ENCODE measurements at regions not wholly inside any gene's neighbourhood (a gene's known extent, or its start where the extent isn't known, plus 50 kb on each side); places are given as distances from the start of the nearest gene placed in this dataset.
A peak's percentile ranks its signal among the peaks of the same experiment; 100 is the strongest.

DNA sequence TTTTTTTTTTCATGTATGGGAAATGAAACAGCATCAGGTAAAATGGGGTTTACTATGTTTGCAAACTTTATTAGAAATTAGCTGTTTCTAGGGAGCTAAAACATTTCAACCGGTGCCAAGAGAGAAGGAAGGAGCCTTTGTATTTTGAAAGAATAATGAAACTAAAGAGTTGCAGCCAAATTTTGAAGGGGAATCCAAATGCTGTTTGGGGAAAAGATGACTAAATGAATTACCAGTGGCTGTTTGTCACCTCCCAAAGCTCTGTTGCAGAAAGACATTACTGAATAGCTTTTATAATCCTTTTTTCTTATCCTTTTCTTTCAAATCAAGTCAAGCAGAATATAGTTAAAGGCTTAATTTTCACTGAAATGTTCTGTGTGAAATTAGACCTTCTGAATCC is 591.3 kb upstream of the ADGRL2 start (continued):
- TF ChIP-seq, protein P1, sequence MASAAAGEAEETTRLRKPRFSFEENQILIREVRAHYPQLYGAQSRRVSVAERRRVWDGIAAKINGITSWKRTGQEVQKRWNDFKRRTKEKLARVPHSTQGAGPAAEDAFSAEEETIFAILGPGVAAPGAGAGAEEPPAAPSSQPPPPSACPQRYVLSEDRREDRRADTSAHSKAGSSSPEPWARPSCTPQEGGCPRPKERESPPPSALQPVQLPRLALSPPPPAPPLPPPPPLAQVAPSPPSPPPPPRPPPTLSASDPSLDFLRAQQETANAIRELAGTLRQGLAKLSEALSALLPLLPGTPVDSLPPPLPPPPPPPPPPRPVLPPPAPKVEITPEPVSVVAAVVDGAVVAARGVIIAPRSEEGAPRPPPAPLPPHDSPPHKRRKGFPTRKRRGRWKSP (CRISPR knock-in tag; IDR thresholded peaks at IDR 0.05) = no peak
- TF ChIP-seq MEF2D (CRISPR knock-in tag; IDR thresholded peaks at IDR 0.05) (no peak), ARNT2 (CRISPR knock-in tag; IDR thresholded peaks at IDR 0.05; ENCODE audit: low read depth) (no peak), ZNF569 (CRISPR knock-in tag; IDR thresholded peaks at IDR 0.05; ENCODE audit: borderline replicate concordance) (no peak), ONECUT2 (CRISPR knock-in tag; IDR thresholded peaks at IDR 0.05) (no peak), CENPX (CRISPR knock-in tag; IDR thresholded peaks at IDR 0.05) (no peak), ZNF790 (CRISPR knock-in tag; IDR thresholded peaks at IDR 0.05; ENCODE audit: borderline replicate concordance) (no peak)
- TF ChIP-seq, protein P2, sequence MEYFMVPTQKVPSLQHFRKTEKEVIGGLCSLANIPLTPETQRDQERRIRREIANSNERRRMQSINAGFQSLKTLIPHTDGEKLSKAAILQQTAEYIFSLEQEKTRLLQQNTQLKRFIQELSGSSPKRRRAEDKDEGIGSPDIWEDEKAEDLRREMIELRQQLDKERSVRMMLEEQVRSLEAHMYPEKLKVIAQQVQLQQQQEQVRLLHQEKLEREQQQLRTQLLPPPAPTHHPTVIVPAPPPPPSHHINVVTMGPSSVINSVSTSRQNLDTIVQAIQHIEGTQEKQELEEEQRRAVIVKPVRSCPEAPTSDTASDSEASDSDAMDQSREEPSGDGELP (IDR thresholded peaks at IDR 0.05; ENCODE audit: borderline replicate concordance, low read depth) = no peak
- TF ChIP-seq, protein P3, sequence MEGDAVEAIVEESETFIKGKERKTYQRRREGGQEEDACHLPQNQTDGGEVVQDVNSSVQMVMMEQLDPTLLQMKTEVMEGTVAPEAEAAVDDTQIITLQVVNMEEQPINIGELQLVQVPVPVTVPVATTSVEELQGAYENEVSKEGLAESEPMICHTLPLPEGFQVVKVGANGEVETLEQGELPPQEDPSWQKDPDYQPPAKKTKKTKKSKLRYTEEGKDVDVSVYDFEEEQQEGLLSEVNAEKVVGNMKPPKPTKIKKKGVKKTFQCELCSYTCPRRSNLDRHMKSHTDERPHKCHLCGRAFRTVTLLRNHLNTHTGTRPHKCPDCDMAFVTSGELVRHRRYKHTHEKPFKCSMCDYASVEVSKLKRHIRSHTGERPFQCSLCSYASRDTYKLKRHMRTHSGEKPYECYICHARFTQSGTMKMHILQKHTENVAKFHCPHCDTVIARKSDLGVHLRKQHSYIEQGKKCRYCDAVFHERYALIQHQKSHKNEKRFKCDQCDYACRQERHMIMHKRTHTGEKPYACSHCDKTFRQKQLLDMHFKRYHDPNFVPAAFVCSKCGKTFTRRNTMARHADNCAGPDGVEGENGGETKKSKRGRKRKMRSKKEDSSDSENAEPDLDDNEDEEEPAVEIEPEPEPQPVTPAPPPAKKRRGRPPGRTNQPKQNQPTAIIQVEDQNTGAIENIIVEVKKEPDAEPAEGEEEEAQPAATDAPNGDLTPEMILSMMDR (CRISPR knock-in tag; IDR thresholded peaks at IDR 0.05) = no peak

DNA sequence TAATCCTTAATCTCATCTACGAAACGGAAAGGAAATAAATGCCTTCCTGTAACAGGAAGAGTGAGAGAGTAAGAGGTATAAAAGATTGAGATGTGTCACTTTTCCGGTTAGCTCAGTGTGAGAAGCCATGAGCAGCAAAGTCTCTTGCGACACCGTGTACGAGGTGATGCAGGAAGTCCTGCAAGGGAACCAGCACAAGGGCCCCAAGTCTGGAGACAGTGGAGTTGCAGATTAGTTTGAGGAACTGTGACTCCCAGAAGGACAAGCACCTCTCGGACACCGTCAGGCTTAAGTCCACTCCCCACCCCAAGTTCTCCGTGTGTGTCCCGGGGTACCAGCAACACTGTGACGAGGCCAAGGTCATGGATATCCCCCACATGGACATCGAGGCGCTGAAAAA is 592.3 kb upstream of the ADGRL2 start:
- ChIA-PET POLR2A (no interaction called here), CTCF (ENCODE audit: low intra/inter-chr PET ratio, low total read pairs) (no interaction called here)
- Histone ChIP-seq H3K4me2 (ENCODE audit: low read depth, low read length) (no peak overlapping the region), H4K20me1 (ENCODE audit: insufficient read depth, low read length) (no peaks in the 10 kb centered on the region), H3K9me3 (ENCODE audit: low read length) (peaks cover 44% of the 10 kb centered on the region), H3K27ac (ENCODE audit: extremely low read length, insufficient read depth, low read length) (no peak overlapping the region), H2AFZ (ENCODE audit: low read length) (no peak overlapping the region), H3K4me3 (replicated peaks in 1 of 3; ENCODE audit: insufficient read depth in 1 of 3, low read depth in 2 of 3, low read length in 3 of 3) (no peak overlapping the region), H3K27me3 (ENCODE audit: control insufficient read depth in 1 of 2, insufficient read depth in 2 of 2, low read length in 2 of 2) (no peaks in the 10 kb centered on the region; a peak in 1 of 5 replicates), H3K9ac (ENCODE audit: insufficient read depth, low read depth, low read length) (no peak overlapping the region), H3K36me3 (replicated peaks in 1 of 2; ENCODE audit: control insufficient read depth in 1 of 2, insufficient read depth in 2 of 2, low read length in 2 of 2) (no peaks in the 10 kb centered on the region), H3K79me2 (ENCODE audit: insufficient read depth, low read length) (no peaks in the 10 kb centered on the region), H3K4me1 (ENCODE audit: insufficient read depth, low read length) (no peaks in the 10 kb centered on the region)
- 0 out of 2 replicates have a peak, but pooled peaks have one; percentile 5 for TF ChIP-seq CEBPB (IDR thresholded peaks at IDR 0.05; ENCODE audit: borderline replicate concordance, low read depth, low read length)
- TF ChIP-seq NRL (CRISPR knock-in tag; IDR thresholded peaks at IDR 0.05; ENCODE audit: borderline replicate concordance) = no peak
- 36% methylated on average over 13 of the region's 13 CpGs for WGBS (ENCODE audit: low lambda C conversion rate)
- intact Hi-C loops (cut with micrococcal nuclease; ENCODE audit: unreplicated experiment) = no loop called here
- no TSS peak for BruUV-seq (replicated peaks)
- FAIRE-seq (no peak), DNase-seq (ENCODE audit: low spot score) (no peak), ATAC-seq (no peak)
- in situ Hi-C loops (cut with HindIII; ENCODE audit: extremely low pct_ligation_motif_present, low pct_unique_long_range_greater_than_20kb) = no loop called here

Data from HepG2 (cell line).